Sigmoid colon (tissue), 4 donors: ENCODE measurements at regions not wholly inside any gene's neighbourhood (a gene's known extent, or its start where the extent isn't known, plus 50 kb on each side); places are given as distances from the start of the nearest gene placed in this dataset.

ENCODE experiments used
- POLR2A ChIP-seq, 2 donors: fragments of 450-650 bp; IDR thresholded peaks; one replicate each; pipeline ENCODE4 v1.6.1; 2016; ENCODE audit warnings: antibody characterized with exemption in 2 of 2, mild to moderate bottlenecking in 2 of 2, moderate library complexity in 2 of 2
- POLR2AphosphoS5 ChIP-seq, 4 donors: sonication (generic); formaldehyde crosslinking; IDR thresholded peaks; one replicate each; pipeline ENCODE4 v1.6.1; 2017; ENCODE audit warnings: antibody characterized with exemption in 4 of 4
- TF ChIP-seq, protein P1 (sequence below), 4 experiments: fragments of 450-650 bp in 3 of 4; fragments of 200-600 bp in 1 of 4; IDR thresholded peaks; one replicate each; pipeline ENCODE4 v1.5.1; 2016 to 2019; ENCODE audit warnings: antibody characterized with exemption in 4 of 4, mild to moderate bottlenecking in 3 of 4, moderate library complexity in 2 of 4

DNA sequence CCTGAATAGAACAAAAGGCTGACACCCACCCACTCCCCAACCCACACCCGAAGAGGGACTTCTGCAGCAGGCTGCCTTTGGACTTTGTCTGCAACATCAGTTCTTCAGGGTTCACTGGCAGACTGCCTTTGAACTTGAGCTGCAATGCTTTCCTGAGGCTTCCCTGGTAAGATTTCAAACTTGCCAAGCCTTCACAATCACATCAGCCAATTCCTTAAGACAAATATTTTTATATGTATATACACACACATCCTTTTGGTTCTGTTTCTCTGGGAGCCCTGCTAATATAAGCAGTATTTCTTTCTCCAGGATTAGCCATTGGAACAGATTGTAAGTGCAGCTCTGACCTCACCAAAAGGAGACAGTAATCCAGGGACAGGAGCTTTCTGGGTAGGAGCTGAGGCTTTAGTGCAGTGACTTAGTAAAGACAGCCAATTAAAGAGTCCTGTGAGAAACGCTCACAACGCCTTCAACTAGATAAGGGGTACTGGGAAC is 55.6 kb upstream of the KMT2E start:
- TF ChIP-seq, protein P1, sequence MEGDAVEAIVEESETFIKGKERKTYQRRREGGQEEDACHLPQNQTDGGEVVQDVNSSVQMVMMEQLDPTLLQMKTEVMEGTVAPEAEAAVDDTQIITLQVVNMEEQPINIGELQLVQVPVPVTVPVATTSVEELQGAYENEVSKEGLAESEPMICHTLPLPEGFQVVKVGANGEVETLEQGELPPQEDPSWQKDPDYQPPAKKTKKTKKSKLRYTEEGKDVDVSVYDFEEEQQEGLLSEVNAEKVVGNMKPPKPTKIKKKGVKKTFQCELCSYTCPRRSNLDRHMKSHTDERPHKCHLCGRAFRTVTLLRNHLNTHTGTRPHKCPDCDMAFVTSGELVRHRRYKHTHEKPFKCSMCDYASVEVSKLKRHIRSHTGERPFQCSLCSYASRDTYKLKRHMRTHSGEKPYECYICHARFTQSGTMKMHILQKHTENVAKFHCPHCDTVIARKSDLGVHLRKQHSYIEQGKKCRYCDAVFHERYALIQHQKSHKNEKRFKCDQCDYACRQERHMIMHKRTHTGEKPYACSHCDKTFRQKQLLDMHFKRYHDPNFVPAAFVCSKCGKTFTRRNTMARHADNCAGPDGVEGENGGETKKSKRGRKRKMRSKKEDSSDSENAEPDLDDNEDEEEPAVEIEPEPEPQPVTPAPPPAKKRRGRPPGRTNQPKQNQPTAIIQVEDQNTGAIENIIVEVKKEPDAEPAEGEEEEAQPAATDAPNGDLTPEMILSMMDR (IDR thresholded peaks at IDR 0.05) = no peak
- no peak for TF ChIP-seq POLR2AphosphoS5 (IDR thresholded peaks at IDR 0.05)
- no peak for TF ChIP-seq POLR2A (IDR thresholded peaks at IDR 0.05)
